K562 (cell line): ENCODE measurements at regions not wholly inside any gene's neighbourhood (a gene's known extent, or its start where the extent isn't known, plus 50 kb on each side); places are given as distances from the start of the nearest gene placed in this dataset.

Experiments
- ATAC-seq: fragments of 200-7000 bp; cut with Tn5 transposase; 3 replicates; pipeline ENCODE4 v1.9.1; 2020; ENCODE audit warnings: moderate library complexity
- BruUV-seq: library from RNA; stranded (reverse); fragments of 400-500 nt; replicated peaks from 2 replicates; lab custom pipeline; 2021; lab: Mats Ljungman, UMichigan
- CTCF ChIA-PET: fragments of 300-600 bp; formaldehyde crosslinking; extraction: SDS; loops from one replicate; lab custom pipeline; 2021; ENCODE audit warnings: low intra/inter-chr PET ratio; lab: Yijun Ruan, JAX
- POLR2A ChIA-PET: fragments of 300-600, 350-650 bp; sonication (Branson Sonifier 250); formaldehyde crosslinking; extraction: SDS; loops from one replicate; lab custom pipeline; 2021; ENCODE audit warnings: antibody characterized with exemption, inconsistent platforms; lab: Yijun Ruan, JAX
- DNase-seq, 4 experiments: peaks; one replicate each; pipeline versions ENCODE4 v3.0.0 to v3.0.0-alpha.2; 2011 to 2018; ENCODE audit warnings: low spot score in 3 of 4, mixed read lengths in 3 of 4; ENCODE audit errors: extremely low read depth in 1 of 4
- FAIRE-seq: peaks from 2 replicates; lab custom pipeline; 2011; peaks lifted over from hg19 to GRCh38; lab: Jason Lieb, UNC
- H2AFZ ChIP-seq: 2 replicates; pipeline ENCODE4 v1.6.0; 2011; ENCODE audit warnings: low read depth, low read length, control low read depth, inconsistent platforms
- H3K27ac ChIP-seq: fragments of 200-600 bp; 3 replicates; pipeline ENCODE4 v1.8.0; 2011; ENCODE audit warnings: low read depth, mild to moderate bottlenecking, control low read depth, inconsistent platforms, low read length, moderate library complexity, mixed read lengths; ENCODE audit errors: extremely low read depth
- H3K27me3 ChIP-seq, 2 experiments: fragments of 300-600 bp in 1 of 2; 2 replicates in 1 of 2; 3 replicates in 1 of 2; pipeline versions ENCODE4 v1.6.0 to v1.8.0; 2011; ENCODE audit warnings: inconsistent platforms in 2 of 2, low read length in 2 of 2, mild to moderate bottlenecking in 1 of 2, mixed read lengths in 1 of 2, moderate library complexity in 1 of 2; ENCODE audit not compliant: control insufficient read depth in 2 of 2, insufficient read depth in 2 of 2
- H3K36me3 ChIP-seq: fragments of 300-600 bp; 3 replicates; pipeline ENCODE4 v1.8.0; 2011; ENCODE audit warnings: mild to moderate bottlenecking, low read length, inconsistent platforms; ENCODE audit not compliant: control insufficient read depth, insufficient read depth
- H3K4me1 ChIP-seq, 2 experiments: fragments of 200-600 bp in 1 of 2; replicated peaks in 1 of 2; 2 replicates in 1 of 2; 3 replicates in 1 of 2; pipeline versions ENCODE4 v1.5.1 to v1.8.0; 2011; ENCODE audit warnings: inconsistent platforms in 2 of 2, low read length in 2 of 2, mild to moderate bottlenecking in 1 of 2, mixed read lengths in 1 of 2, moderate library complexity in 1 of 2; ENCODE audit not compliant: control insufficient read depth in 2 of 2, insufficient read depth in 2 of 2
- H3K4me2 ChIP-seq: 2 replicates; pipeline ENCODE4 v1.6.1; 2011; ENCODE audit warnings: low read length, control low read depth, inconsistent platforms, mixed read lengths; ENCODE audit not compliant: insufficient read depth
- H3K4me3 ChIP-seq: fragments of 200-600 bp; sonication (generic), shearing (Covaris generic); 2 replicates; pipeline ENCODE4 v1.5.1; 2016; ENCODE audit warnings: control low read depth, inconsistent platforms
- H3K79me2 ChIP-seq: fragments of 200-600 bp; 3 replicates; pipeline ENCODE4 v1.8.0; 2011; ENCODE audit warnings: low read length, inconsistent platforms; ENCODE audit not compliant: control insufficient read depth, insufficient read depth
- H3K9ac ChIP-seq, 2 experiments: 2 replicates each; pipeline versions ENCODE4 v1.6.0 to v1.6.1; 2011; ENCODE audit warnings: low read depth in 2 of 2, low read length in 2 of 2, control low read depth in 1 of 2, inconsistent platforms in 1 of 2, mild to moderate bottlenecking in 1 of 2, mixed read lengths in 1 of 2; ENCODE audit not compliant: insufficient read depth in 1 of 2
- H3K9me1 ChIP-seq: one replicate; pipeline ENCODE4 v1.6.0; 2011; ENCODE audit warnings: inconsistent platforms, mild to moderate bottlenecking, low read length, moderate library complexity; ENCODE audit not compliant: control insufficient read depth, insufficient read depth
- H3K9me3 ChIP-seq: replicated peaks from 2 replicates; pipeline ENCODE4 v1.5.1; 2011; ENCODE audit warnings: low read depth, low read length, inconsistent platforms; ENCODE audit not compliant: control insufficient read depth, insufficient read depth
- H4K20me1 ChIP-seq: replicated peaks from 2 replicates; pipeline ENCODE4 v1.6.1; 2011; ENCODE audit warnings: low read length, inconsistent platforms, mixed read lengths; ENCODE audit not compliant: control insufficient read depth, insufficient read depth
- DIDO1 ChIP-seq: fragments of 450-650 bp; IDR thresholded peaks from 2 replicates; pipeline ENCODE4 v1.6.1; 2016; ENCODE audit warnings: low read depth, missing biosample characterization, missing genetic modification characterization
- MTA1 ChIP-seq: fragments of 450-650 bp; IDR thresholded peaks from 2 replicates; pipeline ENCODE4 v1.6.1; 2017; ENCODE audit warnings: borderline replicate concordance
- NR3C1 ChIP-seq: sonication (generic); formaldehyde crosslinking; IDR thresholded peaks from 2 replicates; pipeline ENCODE4 v1.8.1; 2022; ENCODE audit warnings: missing genetic modification reagents
- SAP30 ChIP-seq: fragments of 200-600 bp; sonication (generic); IDR thresholded peaks from 2 replicates; pipeline ENCODE4 v1.6.1; 2012; ENCODE audit warnings: borderline replicate concordance, low read depth, mild to moderate bottlenecking, moderate library complexity, low read length, control low read depth, inconsistent platforms; ENCODE audit not compliant: insufficient read depth, poor library complexity, severe bottlenecking
- UBTF ChIP-seq, 2 experiments: IDR thresholded peaks; 2 replicates each; pipeline ENCODE4 v1.6.1; 2012; ENCODE audit warnings: improper control_type of control experiment in 2 of 2, low read depth in 2 of 2, low read length in 2 of 2, borderline replicate concordance in 1 of 2
- ZNF212 ChIP-seq: fragments of 450-650 bp; formaldehyde crosslinking; IDR thresholded peaks from 2 replicates; pipeline ENCODE4 v1.4.0; 2020; ENCODE audit warnings: mild to moderate bottlenecking
- ZNF780A ChIP-seq: fragments of 250-450 bp; sonication (Bioruptor Pico); IDR thresholded peaks from 2 replicates; pipeline ENCODE4 v1.5.0; 2021; ENCODE audit warnings: mild to moderate bottlenecking
- in situ Hi-C: fragments of 300-500 bp; cut with MboI; formaldehyde crosslinking; loops from 4 replicates; pipeline ENCODE4 v1.15.0; 2018; ENCODE audit warnings: inconsistent platforms, mixed read lengths
- intact Hi-C: fragments of 100-400 bp; cut with micrococcal nuclease; formaldehyde crosslinking; loops from 2 replicates; pipeline ENCODE4 v1.14.2; 2022
- TF ChIP-seq, protein P1 (sequence below): IDR thresholded peaks from 3 replicates; pipeline ENCODE4 v1.6.1; 2011; ENCODE audit warnings: borderline replicate concordance, mild to moderate bottlenecking, moderate library complexity; ENCODE audit not compliant: insufficient read length; ENCODE audit errors: extremely low read depth

- TF ChIP-seq ZNF780A (no peak), MTA1 (no peak)
- TF ChIP-seq, all 486 proteins: peak for 0
These were observed 183.0 kb downstream of the BARHL2 start (continued) for GRCh38 chr1:90534116-90534515.

DNA sequence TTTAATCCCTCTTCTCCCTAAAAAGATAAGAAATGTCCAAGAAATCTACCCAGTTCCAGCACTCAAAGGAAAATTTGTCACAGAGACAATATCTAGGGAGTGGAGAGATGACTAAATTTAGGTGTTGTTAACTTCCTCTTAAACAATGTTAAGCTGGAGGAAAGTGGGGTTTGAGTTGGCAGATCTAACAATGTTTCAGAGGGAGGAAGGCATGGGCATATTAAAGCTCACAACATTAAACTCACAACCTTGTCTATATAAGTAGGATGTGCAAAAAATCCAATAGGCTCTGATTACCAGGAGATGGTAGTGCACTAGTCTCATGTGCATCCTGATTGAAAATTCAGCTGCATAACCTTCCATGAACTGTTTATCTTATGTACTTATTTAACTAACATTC lies 190.1 kb downstream of the BARHL2 start:
- CTCF ChIA-PET: no interaction called here
- in situ Hi-C loops: no loop called here

More for the DNA sequence above, 190.1 kb downstream of the BARHL2 start:
- no peak for ATAC-seq
- H4K20me1 ChIP-seq: no peaks in the 10 kb centered on the region
- no peak overlapping the region for H3K4me3 ChIP-seq
- H3K4me1 ChIP-seq: no peaks in the 10 kb centered on the region
- no peak overlapping the region for H3K27ac ChIP-seq
- H3K27me3 ChIP-seq: no peaks in the 10 kb centered on the region
- no peaks in the 10 kb centered on the region for H3K9me1 ChIP-seq
- intact Hi-C loops: no loop called here
- no peak for DNase-seq
- H3K79me2 ChIP-seq: no peaks in the 10 kb centered on the region
- no peak for TF ChIP-seq DIDO1 (tag)
- no peak for TF ChIP-seq NR3C1 (CRISPR knock-in tag)
- no peak for TF ChIP-seq ZNF212 (CRISPR knock-in tag)
- TF ChIP-seq SAP30: no peak
- no peak for TF ChIP-seq UBTF (IDR thresholded peaks at IDR 0.05; ENCODE audit: borderline replicate concordance in 1 of 2, low read depth in 2 of 2, low read length in 2 of 2)
- TF ChIP-seq, protein P1, sequence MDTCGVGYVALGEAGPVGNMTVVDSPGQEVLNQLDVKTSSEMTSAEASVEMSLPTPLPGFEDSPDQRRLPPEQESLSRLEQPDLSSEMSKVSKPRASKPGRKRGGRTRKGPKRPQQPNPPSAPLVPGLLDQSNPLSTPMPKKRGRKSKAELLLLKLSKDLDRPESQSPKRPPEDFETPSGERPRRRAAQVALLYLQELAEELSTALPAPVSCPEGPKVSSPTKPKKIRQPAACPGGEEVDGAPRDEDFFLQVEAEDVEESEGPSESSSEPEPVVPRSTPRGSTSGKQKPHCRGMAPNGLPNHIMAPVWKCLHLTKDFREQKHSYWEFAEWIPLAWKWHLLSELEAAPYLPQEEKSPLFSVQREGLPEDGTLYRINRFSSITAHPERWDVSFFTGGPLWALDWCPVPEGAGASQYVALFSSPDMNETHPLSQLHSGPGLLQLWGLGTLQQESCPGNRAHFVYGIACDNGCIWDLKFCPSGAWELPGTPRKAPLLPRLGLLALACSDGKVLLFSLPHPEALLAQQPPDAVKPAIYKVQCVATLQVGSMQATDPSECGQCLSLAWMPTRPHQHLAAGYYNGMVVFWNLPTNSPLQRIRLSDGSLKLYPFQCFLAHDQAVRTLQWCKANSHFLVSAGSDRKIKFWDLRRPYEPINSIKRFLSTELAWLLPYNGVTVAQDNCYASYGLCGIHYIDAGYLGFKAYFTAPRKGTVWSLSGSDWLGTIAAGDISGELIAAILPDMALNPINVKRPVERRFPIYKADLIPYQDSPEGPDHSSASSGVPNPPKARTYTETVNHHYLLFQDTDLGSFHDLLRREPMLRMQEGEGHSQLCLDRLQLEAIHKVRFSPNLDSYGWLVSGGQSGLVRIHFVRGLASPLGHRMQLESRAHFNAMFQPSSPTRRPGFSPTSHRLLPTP: no peak
- H3K9me3 ChIP-seq: no peaks in the 10 kb centered on the region
- H3K4me2 ChIP-seq: no peak overlapping the region
- H3K9ac ChIP-seq: no peak overlapping the region
- H2AFZ ChIP-seq: no peak overlapping the region
- no peaks in the 10 kb centered on the region for H3K36me3 ChIP-seq
- no TSS peak for BruUV-seq
- FAIRE-seq: no peak
- POLR2A ChIA-PET: interaction anchor here (0.8 kb wide), 1 partner anchor 23 kb away, joined by 3 read pairs; no protein-coding TSS in a partner anchor
